Keratinocyte (primary cell): ENCODE measurements at regions not wholly inside any gene's neighbourhood (a gene's known extent, or its start where the extent isn't known, plus 50 kb on each side); places are given as distances from the start of the nearest gene placed in this dataset.

ENCODE experiments used
- EZH2 ChIP-seq: IDR thresholded peaks from one replicate; pipeline ENCODE4 v1.6.1; 2012; ENCODE audit warnings: inconsistent platforms, mild to moderate bottlenecking, low read length, moderate library complexity
- TF ChIP-seq, protein P1 (sequence below), 3 experiments: IDR thresholded peaks in 1 of 3; conservative IDR thresholded peaks in 1 of 3; optimal IDR thresholded peaks in 1 of 3; 2 replicates in 2 of 3; 3 replicates in 1 of 3; pipeline versions ENCODE3 to v1.5.1; 2011; ENCODE audit warnings: low read length in 3 of 3, mild to moderate bottlenecking in 3 of 3, moderate library complexity in 2 of 3, control low read depth in 1 of 3, inconsistent platforms in 1 of 3; ENCODE audit not compliant: insufficient read depth in 2 of 3; ENCODE audit errors: extremely low read depth in 1 of 3

GRCh38 chr6:80469977-80470376 lies 363.5 kb downstream of the BCKDHB start:
- TF ChIP-seq, protein P1, sequence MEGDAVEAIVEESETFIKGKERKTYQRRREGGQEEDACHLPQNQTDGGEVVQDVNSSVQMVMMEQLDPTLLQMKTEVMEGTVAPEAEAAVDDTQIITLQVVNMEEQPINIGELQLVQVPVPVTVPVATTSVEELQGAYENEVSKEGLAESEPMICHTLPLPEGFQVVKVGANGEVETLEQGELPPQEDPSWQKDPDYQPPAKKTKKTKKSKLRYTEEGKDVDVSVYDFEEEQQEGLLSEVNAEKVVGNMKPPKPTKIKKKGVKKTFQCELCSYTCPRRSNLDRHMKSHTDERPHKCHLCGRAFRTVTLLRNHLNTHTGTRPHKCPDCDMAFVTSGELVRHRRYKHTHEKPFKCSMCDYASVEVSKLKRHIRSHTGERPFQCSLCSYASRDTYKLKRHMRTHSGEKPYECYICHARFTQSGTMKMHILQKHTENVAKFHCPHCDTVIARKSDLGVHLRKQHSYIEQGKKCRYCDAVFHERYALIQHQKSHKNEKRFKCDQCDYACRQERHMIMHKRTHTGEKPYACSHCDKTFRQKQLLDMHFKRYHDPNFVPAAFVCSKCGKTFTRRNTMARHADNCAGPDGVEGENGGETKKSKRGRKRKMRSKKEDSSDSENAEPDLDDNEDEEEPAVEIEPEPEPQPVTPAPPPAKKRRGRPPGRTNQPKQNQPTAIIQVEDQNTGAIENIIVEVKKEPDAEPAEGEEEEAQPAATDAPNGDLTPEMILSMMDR (optimal IDR thresholded peaks at IDR 0.05 in 1 of 3, IDR thresholded peaks at IDR 0.05 in 1 of 3, conservative IDR thresholded peaks at IDR 0.05 in 1 of 3; ENCODE audit: extremely low read depth in 1 of 3, insufficient read depth in 2 of 3, low read length in 3 of 3) = no peak
- TF ChIP-seq EZH2 = no peak
